DOHH2 (cell line): ENCODE measurements at regions not wholly inside any gene's neighbourhood (a gene's known extent, or its start where the extent isn't known, plus 50 kb on each side); places are given as distances from the start of the nearest gene placed in this dataset.

Experiments used
- H3F3A ChIP-seq: fragments of 200-600 bp; sonication (generic), shearing (Covaris generic); 2 replicates; pipeline ENCODE4 v1.6.0; 2016; ENCODE audit warnings: antibody characterized with exemption, mild to moderate bottlenecking; ENCODE audit not compliant: control insufficient read depth, insufficient read depth
- H3K27ac ChIP-seq: fragments of 200-600 bp; sonication (generic); 2 replicates; pipeline ENCODE4 v1.5.1; 2014; ENCODE audit warnings: low read depth, mild to moderate bottlenecking, low read length, moderate library complexity
- H3K27me3 ChIP-seq: fragments of 200-600 bp; sonication (generic); 2 replicates; pipeline ENCODE4 v1.6.1; 2014; ENCODE audit warnings: mild to moderate bottlenecking, low read length, mixed read lengths; ENCODE audit not compliant: control insufficient read depth
- H3K36me3 ChIP-seq: fragments of 200-600 bp; sonication (generic); 2 replicates; pipeline ENCODE4 v1.6.1; 2014; ENCODE audit warnings: mild to moderate bottlenecking, low read length, moderate library complexity, mixed read lengths; ENCODE audit not compliant: control insufficient read depth
- H3K4me1 ChIP-seq: fragments of 200-600 bp; sonication (generic); 2 replicates; pipeline ENCODE4 v1.6.1; 2014; ENCODE audit warnings: mild to moderate bottlenecking, low read length, mixed read lengths; ENCODE audit not compliant: control insufficient read depth
- H3K4me2 ChIP-seq: fragments of 200-600 bp; sonication (generic); 2 replicates; pipeline ENCODE4 v1.6.0; 2014; ENCODE audit warnings: mild to moderate bottlenecking, low read length, moderate library complexity
- H3K4me3 ChIP-seq: fragments of 200-600 bp; sonication (generic); 2 replicates; pipeline ENCODE4 v1.5.1; 2014; ENCODE audit warnings: mild to moderate bottlenecking, low read length, mixed read lengths
- H3K79me2 ChIP-seq: fragments of 200-600 bp; sonication (generic); 2 replicates; pipeline ENCODE4 v1.6.1; 2014; ENCODE audit warnings: mild to moderate bottlenecking, low read length, mixed read lengths; ENCODE audit not compliant: control insufficient read depth
- H3K9me2 ChIP-seq: fragments of 200-600 bp; sonication (generic); replicated peaks from 2 replicates; pipeline ENCODE4 v1.6.1; 2014; ENCODE audit warnings: mild to moderate bottlenecking, low read length, mixed read lengths; ENCODE audit not compliant: control insufficient read depth
- H3K9me3 ChIP-seq: fragments of 200-600 bp; sonication (generic); 2 replicates; pipeline ENCODE4 v1.6.1; 2014; ENCODE audit warnings: antibody characterized with exemption, low read length, mixed read lengths; ENCODE audit not compliant: control insufficient read depth, insufficient read depth
- H4K20me1 ChIP-seq: fragments of 200-600 bp; sonication (generic); 2 replicates; pipeline ENCODE4 v1.6.0; 2014; ENCODE audit warnings: low read depth, mild to moderate bottlenecking, antibody characterized with exemption, low read length, moderate library complexity; ENCODE audit not compliant: control insufficient read depth, insufficient read depth
- CTCF ChIP-seq: fragments of 200-600 bp; sonication (generic); IDR thresholded peaks from one replicate; pipeline ENCODE4 v1.5.1; 2014; ENCODE audit warnings: antibody characterized with exemption, mild to moderate bottlenecking, low read depth, low read length; ENCODE audit not compliant: poor library complexity, severe bottlenecking
- EZH2phosphoT487 ChIP-seq: fragments of 200-600 bp; sonication (generic); IDR thresholded peaks from 2 replicates; pipeline ENCODE4 v1.6.1; 2017; ENCODE audit warnings: borderline replicate concordance, mild to moderate bottlenecking, antibody characterized with exemption, low read length, moderate library complexity, mixed read lengths

DNA sequence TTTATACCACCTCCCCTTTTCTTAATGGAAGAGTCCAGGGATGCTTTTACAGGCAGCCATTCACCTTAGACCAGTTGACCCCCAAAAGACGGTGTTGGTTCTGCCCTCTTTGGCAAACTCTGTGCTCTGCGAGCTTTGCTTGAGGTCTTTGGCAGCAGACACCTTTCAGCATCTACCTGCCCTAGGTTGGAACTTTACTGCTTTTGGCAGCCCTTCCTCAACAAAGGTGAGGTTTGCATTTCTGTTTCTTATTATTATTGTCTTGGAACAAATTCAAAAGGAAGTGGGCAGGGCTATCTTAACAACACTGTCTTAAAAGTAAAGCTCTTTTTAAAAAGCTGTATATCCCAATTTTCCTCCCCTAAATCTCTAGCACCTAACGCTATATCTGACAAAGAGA is 136.4 kb upstream of the SLC14A2 start:
- Histone ChIP-seq H3K79me2 (no peaks in the 10 kb centered on the region), H3K4me1 (no peaks in the 10 kb centered on the region), H3K9me3 (no peaks in the 10 kb centered on the region), H3K4me2 (no peak overlapping the region), H3K9me2 (no peaks in the 10 kb centered on the region), H3K27me3 (no peaks in the 10 kb centered on the region), H3K36me3 (no peaks in the 10 kb centered on the region), H3K4me3 (no peak overlapping the region), H3F3A (no peaks in the 10 kb centered on the region), H4K20me1 (no peaks in the 10 kb centered on the region), H3K27ac (no peak overlapping the region)
- no peak for TF ChIP-seq CTCF
- no peak for TF ChIP-seq EZH2phosphoT487

- no peaks in the 10 kb centered on the region for H3K4me1 ChIP-seq
- H3F3A ChIP-seq = no peaks in the 10 kb centered on the region
- no peaks in the 10 kb centered on the region for H3K27me3 ChIP-seq
- H3K36me3 ChIP-seq = no peaks in the 10 kb centered on the region
- H3K4me2 ChIP-seq = no peak overlapping the region
- no peak overlapping the region for H3K27ac ChIP-seq
- no peaks in the 10 kb centered on the region for H4K20me1 ChIP-seq
- no peak for TF ChIP-seq EZH2phosphoT487
- no peak for TF ChIP-seq CTCF
- no peaks in the 10 kb centered on the region for H3K9me3 ChIP-seq
- no peaks in the 10 kb centered on the region for H3K79me2 ChIP-seq
- H3K4me3 ChIP-seq = no peak overlapping the region
- no peaks in the 10 kb centered on the region for H3K9me2 ChIP-seq
These were observed 134.9 kb upstream of the SLC14A2 start for GRCh38 chr18:45480219-45481015.

DNA sequence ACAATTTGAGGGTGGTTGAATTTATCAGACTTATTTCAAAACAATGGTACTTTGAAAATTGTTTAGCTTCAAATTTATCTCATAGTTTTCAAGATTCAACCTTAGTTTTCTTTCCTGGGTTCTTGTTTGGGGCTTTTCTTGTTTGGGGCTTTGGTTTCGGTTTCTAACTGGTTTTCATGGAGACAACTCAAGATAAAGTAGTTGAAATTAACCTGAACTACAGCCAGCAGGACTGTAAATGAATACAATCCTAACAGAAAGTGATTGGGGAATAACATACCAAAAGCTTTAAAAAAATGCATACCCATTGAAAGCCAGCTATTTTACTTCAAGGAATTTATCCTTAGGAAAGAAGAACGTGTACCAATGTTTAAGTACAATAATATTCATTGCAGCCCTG is 133.5 kb upstream of the SLC14A2 start:
- no peaks in the 10 kb centered on the region for H3K9me3 ChIP-seq
- no peaks in the 10 kb centered on the region for H4K20me1 ChIP-seq
- H3K4me2 ChIP-seq = no peak overlapping the region
- H3K79me2 ChIP-seq = no peaks in the 10 kb centered on the region
- no peaks in the 10 kb centered on the region for H3K27me3 ChIP-seq
- H3K27ac ChIP-seq = no peak overlapping the region
- H3F3A ChIP-seq = no peaks in the 10 kb centered on the region
- no peaks in the 10 kb centered on the region for H3K4me1 ChIP-seq
- no peak overlapping the region for H3K4me3 ChIP-seq
- no peak for TF ChIP-seq EZH2phosphoT487
- TF ChIP-seq CTCF = no peak
- no peaks in the 10 kb centered on the region for H3K36me3 ChIP-seq
- H3K9me2 ChIP-seq = no peaks in the 10 kb centered on the region
